KMS-11 (cell line): ENCODE measurements at regions not wholly inside any gene's neighbourhood (a gene's known extent, or its start where the extent isn't known, plus 50 kb on each side); places are given as distances from the start of the nearest gene placed in this dataset.
A peak's percentile ranks its signal among the peaks of the same experiment; 100 is the strongest.

Source experiments
- H2AFZ ChIP-seq: fragments of 200-600 bp; sonication (generic); 2 replicates; pipeline ENCODE4 v1.6.1; 2016; ENCODE audit warnings: antibody characterized with exemption, mixed run types, low read depth
- H3K27ac ChIP-seq: fragments of 200-600 bp; sonication (generic); 2 replicates; pipeline ENCODE4 v1.6.1; 2016; ENCODE audit warnings: mild to moderate bottlenecking, mixed run types
- H3K27me3 ChIP-seq: fragments of 200-600 bp; sonication (generic); 2 replicates; pipeline ENCODE4 v1.6.1; 2017; ENCODE audit warnings: mild to moderate bottlenecking, low read depth, mixed run types, moderate library complexity; ENCODE audit not compliant: insufficient read depth
- H3K36me3 ChIP-seq: fragments of 200-600 bp; sonication (generic); 2 replicates; pipeline ENCODE4 v1.6.1; 2017; ENCODE audit warnings: mild to moderate bottlenecking, mixed run types; ENCODE audit not compliant: insufficient read depth
- H3K4me1 ChIP-seq: fragments of 200-600 bp; sonication (generic); 2 replicates; pipeline ENCODE4 v1.6.1; 2016; ENCODE audit warnings: mild to moderate bottlenecking, low read depth, mixed run types; ENCODE audit not compliant: poor library complexity, severe bottlenecking
- H3K4me2 ChIP-seq: fragments of 200-600 bp; sonication (generic); 2 replicates; pipeline ENCODE4 v1.7.0; 2016; ENCODE audit warnings: mild to moderate bottlenecking, mixed run types
- H3K4me3 ChIP-seq: fragments of 200-600 bp; sonication (generic); IDR thresholded peaks from 2 replicates; pipeline ENCODE4 v1.6.1; 2017; ENCODE audit warnings: low read depth, low read length, mixed read lengths; ENCODE audit not compliant: insufficient read depth
- H3K79me2 ChIP-seq: fragments of 200-600 bp; sonication (generic); 2 replicates; pipeline ENCODE4 v1.6.1; 2016; ENCODE audit warnings: low read depth, mixed run types; ENCODE audit not compliant: insufficient read depth
- H3K9ac ChIP-seq: fragments of 200-600 bp; sonication (generic); 2 replicates; pipeline ENCODE4 v1.6.1; 2016; ENCODE audit warnings: mild to moderate bottlenecking, mixed run types
- H4K20me1 ChIP-seq: fragments of 200-600 bp; sonication (generic); 2 replicates; pipeline ENCODE4 v1.6.1; 2016; ENCODE audit warnings: mild to moderate bottlenecking, mixed run types; ENCODE audit not compliant: insufficient read depth
- TF ChIP-seq, protein P1 (sequence below): fragments of 200-600 bp; sonication (generic); conservative IDR thresholded peaks from 2 replicates; pipeline ENCODE4 v1.6.1; 2017; ENCODE audit warnings: low read depth, mild to moderate bottlenecking, antibody characterized with exemption, low read length, moderate library complexity, mixed read lengths

DNA sequence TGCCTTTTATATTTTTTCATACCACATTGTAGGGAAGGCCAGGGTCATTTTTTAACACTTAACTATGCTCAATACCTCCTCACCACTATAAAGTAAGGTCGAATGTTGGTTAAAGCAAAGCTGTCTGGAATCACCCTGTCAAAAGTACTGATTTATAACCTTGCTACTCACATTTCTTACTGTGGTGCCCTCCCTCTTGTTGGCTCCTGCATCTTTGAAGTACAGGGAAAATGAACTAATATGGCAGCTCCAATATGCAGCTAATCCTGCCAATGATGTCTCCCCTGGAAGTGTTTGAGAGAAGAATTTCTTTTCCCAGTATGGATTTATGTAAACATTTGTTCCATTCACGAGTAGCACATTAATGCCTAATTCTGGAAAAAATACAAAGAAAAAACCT, 108.4 kb upstream of the RPS23 start:
- H3K4me1 ChIP-seq = no peaks in the 10 kb centered on the region
- TF ChIP-seq, protein P1, sequence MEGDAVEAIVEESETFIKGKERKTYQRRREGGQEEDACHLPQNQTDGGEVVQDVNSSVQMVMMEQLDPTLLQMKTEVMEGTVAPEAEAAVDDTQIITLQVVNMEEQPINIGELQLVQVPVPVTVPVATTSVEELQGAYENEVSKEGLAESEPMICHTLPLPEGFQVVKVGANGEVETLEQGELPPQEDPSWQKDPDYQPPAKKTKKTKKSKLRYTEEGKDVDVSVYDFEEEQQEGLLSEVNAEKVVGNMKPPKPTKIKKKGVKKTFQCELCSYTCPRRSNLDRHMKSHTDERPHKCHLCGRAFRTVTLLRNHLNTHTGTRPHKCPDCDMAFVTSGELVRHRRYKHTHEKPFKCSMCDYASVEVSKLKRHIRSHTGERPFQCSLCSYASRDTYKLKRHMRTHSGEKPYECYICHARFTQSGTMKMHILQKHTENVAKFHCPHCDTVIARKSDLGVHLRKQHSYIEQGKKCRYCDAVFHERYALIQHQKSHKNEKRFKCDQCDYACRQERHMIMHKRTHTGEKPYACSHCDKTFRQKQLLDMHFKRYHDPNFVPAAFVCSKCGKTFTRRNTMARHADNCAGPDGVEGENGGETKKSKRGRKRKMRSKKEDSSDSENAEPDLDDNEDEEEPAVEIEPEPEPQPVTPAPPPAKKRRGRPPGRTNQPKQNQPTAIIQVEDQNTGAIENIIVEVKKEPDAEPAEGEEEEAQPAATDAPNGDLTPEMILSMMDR = no peak
- no peak overlapping the region for H3K4me3 ChIP-seq
- H3K27ac ChIP-seq = no peak overlapping the region
- H3K79me2 ChIP-seq = no peaks in the 10 kb centered on the region
- H3K4me2 ChIP-seq = no peak overlapping the region
- no peaks in the 10 kb centered on the region for H3K36me3 ChIP-seq
- no peak overlapping the region for H2AFZ ChIP-seq
- H3K27me3 ChIP-seq = no peaks in the 10 kb centered on the region
- H3K9ac ChIP-seq = no peak overlapping the region
- no peaks in the 10 kb centered on the region for H4K20me1 ChIP-seq

DNA sequence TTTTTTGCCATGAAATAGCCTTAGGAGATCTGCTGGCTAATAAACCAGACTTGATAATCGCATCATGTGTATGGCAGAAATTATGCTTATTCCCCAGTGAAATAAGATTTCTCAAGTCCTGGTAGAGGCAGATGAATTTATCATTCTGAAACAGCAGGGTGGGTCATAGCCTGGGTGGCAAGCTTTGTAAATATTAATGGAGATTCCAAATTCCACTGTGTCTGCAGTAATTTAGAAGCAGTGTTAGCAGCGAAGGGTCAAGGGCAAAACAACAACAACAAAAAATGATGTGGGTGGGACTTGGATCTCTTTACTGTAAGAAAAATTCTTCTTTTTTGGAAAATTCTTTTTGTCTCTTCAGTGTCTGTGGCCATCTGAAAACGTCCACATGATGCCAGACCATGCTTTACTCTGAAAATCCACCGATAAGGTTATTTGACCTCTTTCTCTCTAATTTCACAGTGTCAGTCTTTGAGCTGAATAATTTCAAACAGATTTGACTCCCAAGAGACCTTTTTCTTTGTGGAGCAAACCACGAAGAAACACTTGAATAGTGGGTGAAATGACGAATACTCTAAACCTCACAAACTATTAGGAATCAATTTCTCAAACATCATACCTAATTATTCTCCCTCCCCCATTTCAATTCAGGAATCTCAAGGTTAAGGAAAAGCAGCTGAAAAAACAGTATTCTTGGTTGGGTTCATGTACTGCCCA, 106.0 kb upstream of the RPS23 start:
- Histone ChIP-seq H2AFZ (no peak overlapping the region), H3K79me2 (no peaks in the 10 kb centered on the region), H3K4me1 (no peaks in the 10 kb centered on the region), H3K27ac (no peak overlapping the region), H3K4me2 (no peak overlapping the region), H3K36me3 (no peaks in the 10 kb centered on the region), H3K27me3 (no peaks in the 10 kb centered on the region), H3K9ac (no peak overlapping the region), H4K20me1 (no peaks in the 10 kb centered on the region), H3K4me3 (no peak overlapping the region)
- TF ChIP-seq, protein P1 = no peak

DNA sequence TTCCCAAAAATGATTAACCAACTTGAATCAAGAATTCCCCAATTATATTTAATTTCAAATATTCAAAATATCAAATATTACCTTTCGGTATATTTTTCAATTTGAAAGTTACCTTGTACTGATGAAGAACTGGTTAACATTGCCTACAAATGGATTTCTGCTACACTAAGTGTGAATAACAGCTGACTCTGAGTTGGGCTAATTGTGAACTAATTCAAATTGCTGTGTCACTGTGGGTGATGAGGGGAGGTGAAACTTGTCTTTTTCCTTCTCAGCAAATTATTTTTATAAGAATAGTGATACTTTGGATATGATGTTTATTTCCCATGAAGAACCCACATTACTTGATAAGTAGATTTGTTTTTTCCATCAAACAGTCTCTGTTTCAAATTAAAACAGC, 103.4 kb upstream of the RPS23 start:
- Histone ChIP-seq H3K9ac (no peak overlapping the region), H4K20me1 (no peaks in the 10 kb centered on the region), H3K4me2 (no peak overlapping the region), H3K27me3 (no peaks in the 10 kb centered on the region), H3K4me3 (no peak overlapping the region), H3K36me3 (no peaks in the 10 kb centered on the region), H3K4me1 (peaks cover 12% of the 10 kb centered on the region), H3K27ac (no peak overlapping the region), H2AFZ (no peak overlapping the region), H3K79me2 (no peaks in the 10 kb centered on the region)
- TF ChIP-seq, protein P1 = no peak

DNA sequence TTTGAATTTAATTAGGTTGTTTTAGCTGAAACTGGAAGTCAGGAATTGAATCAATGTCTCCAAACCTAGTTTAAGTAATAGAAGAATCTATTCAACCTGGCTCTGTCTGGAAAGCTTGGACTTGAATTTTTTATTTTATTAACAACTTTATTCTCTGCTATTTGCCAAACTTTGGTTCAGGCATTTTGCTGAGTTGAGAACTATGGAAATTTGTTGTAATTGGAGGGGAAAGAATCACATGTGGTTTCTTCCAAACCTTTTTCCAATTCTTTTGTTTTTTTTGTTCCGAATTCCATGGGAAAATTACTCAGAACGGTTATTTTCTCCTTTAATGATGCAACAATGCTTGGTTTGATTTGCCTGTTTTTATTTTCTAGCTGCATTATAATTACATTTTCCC, 98.2 kb upstream of the RPS23 start:
- H3K79me2 ChIP-seq = no peaks in the 10 kb centered on the region
- peak overlapping the region; percentile 96 for H3K27ac ChIP-seq
- TF ChIP-seq, protein P1 = no peak
- no peaks in the 10 kb centered on the region for H3K27me3 ChIP-seq
- peak overlapping the region; percentile 82; the same call in 1 of the 2 replicates for H3K4me2 ChIP-seq
- peaks cover 51% of the 10 kb centered on the region for H3K4me1 ChIP-seq
- no peak overlapping the region for H3K4me3 ChIP-seq
- H2AFZ ChIP-seq = peak overlapping the region; percentile 56
- H3K36me3 ChIP-seq = no peaks in the 10 kb centered on the region
- no peak overlapping the region for H3K9ac ChIP-seq
- no peaks in the 10 kb centered on the region for H4K20me1 ChIP-seq
